Keratinocyte (primary cell): ENCODE measurements at regions not wholly inside any gene's neighbourhood (a gene's known extent, or its start where the extent isn't known, plus 50 kb on each side); places are given as distances from the start of the nearest gene placed in this dataset.
A peak's percentile ranks its signal among the peaks of the same experiment; 100 is the strongest.

Experiments used
- DNase-seq: peaks from one replicate; pipeline ENCODE4 v3.0.0-alpha.2; 2011; ENCODE audit warnings: low read depth, missing footprints, low spot score
- FAIRE-seq: peaks from 2 replicates; lab custom pipeline; 2011; peaks lifted over from hg19 to GRCh38; lab: Jason Lieb, UNC
- H2AFZ ChIP-seq: 2 replicates; pipeline ENCODE4 v1.6.0; 2012; ENCODE audit warnings: low read length, control low read depth, inconsistent platforms; ENCODE audit not compliant: control insufficient read depth
- H3K27ac ChIP-seq: 2 replicates; pipeline ENCODE4 v1.5.1; 2011; ENCODE audit warnings: low read length; ENCODE audit not compliant: control insufficient read depth, insufficient read depth
- H3K27me3 ChIP-seq: 3 replicates; pipeline ENCODE4 v1.6.0; 2011; ENCODE audit warnings: low read length; ENCODE audit not compliant: control insufficient read depth, insufficient read depth; ENCODE audit errors: extremely low read depth
- H3K36me3 ChIP-seq, 2 experiments: 2 replicates in 1 of 2; 3 replicates in 1 of 2; pipeline ENCODE4 v1.5.1; 2011; ENCODE audit warnings: low read length in 2 of 2, mild to moderate bottlenecking in 1 of 2; ENCODE audit not compliant: control insufficient read depth in 2 of 2, insufficient read depth in 2 of 2; ENCODE audit errors: extremely low read depth in 1 of 2
- H3K4me1 ChIP-seq: 3 replicates; pipeline ENCODE4 v1.5.1; 2011; ENCODE audit warnings: low read length; ENCODE audit not compliant: control insufficient read depth, insufficient read depth; ENCODE audit errors: extremely low read depth
- H3K4me2 ChIP-seq: 3 replicates; pipeline ENCODE4 v1.6.0; 2011; ENCODE audit warnings: low read depth, low read length; ENCODE audit not compliant: control insufficient read depth, insufficient read depth; ENCODE audit errors: extremely low read depth
- H3K4me3 ChIP-seq, 3 experiments: fragments of 200-600 bp in 1 of 3; sonication (generic) in 1 of 3; 2 replicates in 2 of 3; 3 replicates in 1 of 3; pipeline ENCODE4 v1.5.1; 2011 to 2016; ENCODE audit warnings: low read length in 3 of 3, mild to moderate bottlenecking in 3 of 3, control low read depth in 2 of 3, inconsistent platforms in 1 of 3, low read depth in 1 of 3, mixed read lengths in 1 of 3, mixed run types in 1 of 3, moderate library complexity in 1 of 3; ENCODE audit not compliant: control insufficient read depth in 2 of 3, insufficient read depth in 2 of 3; ENCODE audit errors: extremely low read depth in 1 of 3
- H3K79me2 ChIP-seq: 2 replicates; pipeline ENCODE4 v1.6.0; 2012; ENCODE audit warnings: low read length; ENCODE audit not compliant: control insufficient read depth, insufficient read depth
- H3K9ac ChIP-seq: 3 replicates; pipeline ENCODE4 v1.6.0; 2011; ENCODE audit warnings: low read length; ENCODE audit not compliant: control insufficient read depth, insufficient read depth; ENCODE audit errors: extremely low read depth
- H3K9me1 ChIP-seq: 3 replicates; pipeline ENCODE4 v1.6.0; 2011; ENCODE audit warnings: low read length; ENCODE audit not compliant: control insufficient read depth, insufficient read depth; ENCODE audit errors: extremely low read depth
- H3K9me3 ChIP-seq: 2 replicates; pipeline ENCODE4 v1.5.1; 2012; ENCODE audit warnings: low read depth, low read length; ENCODE audit not compliant: control insufficient read depth
- H4K20me1 ChIP-seq: 3 replicates; pipeline ENCODE4 v1.6.0; 2011; ENCODE audit warnings: low read length; ENCODE audit not compliant: control insufficient read depth, insufficient read depth; ENCODE audit errors: extremely low read depth
- EZH2 ChIP-seq: IDR thresholded peaks from one replicate; pipeline ENCODE4 v1.6.1; 2012; ENCODE audit warnings: inconsistent platforms, mild to moderate bottlenecking, low read length, moderate library complexity
- dilution Hi-C: fragments of 300-500 bp; cut with MboI; formaldehyde crosslinking; loops from one replicate; pipeline ENCODE4 v1.7.0; 2020; ENCODE audit warnings: low sequenced_read_pairs; ENCODE audit not compliant: extremely low pct_ligation_motif_present
- TF ChIP-seq, protein P1 (sequence below), 3 experiments: IDR thresholded peaks in 1 of 3; conservative IDR thresholded peaks in 1 of 3; optimal IDR thresholded peaks in 1 of 3; 2 replicates in 2 of 3; 3 replicates in 1 of 3; pipeline versions ENCODE3 to v1.5.1; 2011; ENCODE audit warnings: low read length in 3 of 3, mild to moderate bottlenecking in 3 of 3, moderate library complexity in 2 of 3, control low read depth in 1 of 3, inconsistent platforms in 1 of 3; ENCODE audit not compliant: insufficient read depth in 2 of 3; ENCODE audit errors: extremely low read depth in 1 of 3

DNA sequence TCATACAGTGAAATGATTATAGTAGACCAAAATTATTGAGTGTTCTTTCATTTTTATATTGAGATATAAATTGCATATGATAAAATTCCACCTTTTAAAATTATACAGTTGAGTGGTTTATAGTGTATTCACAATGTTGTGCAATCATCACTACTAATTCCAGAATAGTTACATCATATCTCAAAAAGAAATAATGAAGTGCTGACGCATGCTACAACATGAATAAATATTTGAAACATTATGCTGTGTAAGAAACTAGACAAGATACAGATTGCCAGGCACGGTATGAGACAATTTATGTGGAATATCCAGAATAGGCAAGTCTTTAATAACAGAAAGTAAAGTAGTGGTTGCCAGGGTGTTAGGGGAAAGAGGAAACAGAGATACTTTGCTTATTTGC lies 871.7 kb downstream of the FAM133A start:
- Histone ChIP-seq H3K9me3 (no peaks in the 10 kb centered on the region), H3K4me2 (no peak overlapping the region), H3K4me1 (peaks cover 3% of the 10 kb centered on the region), H2AFZ (peak overlapping the region; percentile 40), H3K27ac (peak overlapping the region; percentile 20), H3K27me3 (no peaks in the 10 kb centered on the region), H3K9ac (no peak overlapping the region), H3K9me1 (no peaks in the 10 kb centered on the region), H4K20me1 (no peaks in the 10 kb centered on the region), H3K4me3 (no peak overlapping the region), H3K36me3 (no peaks in the 10 kb centered on the region), H3K79me2 (no peaks in the 10 kb centered on the region)
- FAIRE-seq (no peak), DNase-seq (no peak)
- no peak for TF ChIP-seq EZH2
- TF ChIP-seq, protein P1, sequence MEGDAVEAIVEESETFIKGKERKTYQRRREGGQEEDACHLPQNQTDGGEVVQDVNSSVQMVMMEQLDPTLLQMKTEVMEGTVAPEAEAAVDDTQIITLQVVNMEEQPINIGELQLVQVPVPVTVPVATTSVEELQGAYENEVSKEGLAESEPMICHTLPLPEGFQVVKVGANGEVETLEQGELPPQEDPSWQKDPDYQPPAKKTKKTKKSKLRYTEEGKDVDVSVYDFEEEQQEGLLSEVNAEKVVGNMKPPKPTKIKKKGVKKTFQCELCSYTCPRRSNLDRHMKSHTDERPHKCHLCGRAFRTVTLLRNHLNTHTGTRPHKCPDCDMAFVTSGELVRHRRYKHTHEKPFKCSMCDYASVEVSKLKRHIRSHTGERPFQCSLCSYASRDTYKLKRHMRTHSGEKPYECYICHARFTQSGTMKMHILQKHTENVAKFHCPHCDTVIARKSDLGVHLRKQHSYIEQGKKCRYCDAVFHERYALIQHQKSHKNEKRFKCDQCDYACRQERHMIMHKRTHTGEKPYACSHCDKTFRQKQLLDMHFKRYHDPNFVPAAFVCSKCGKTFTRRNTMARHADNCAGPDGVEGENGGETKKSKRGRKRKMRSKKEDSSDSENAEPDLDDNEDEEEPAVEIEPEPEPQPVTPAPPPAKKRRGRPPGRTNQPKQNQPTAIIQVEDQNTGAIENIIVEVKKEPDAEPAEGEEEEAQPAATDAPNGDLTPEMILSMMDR (optimal IDR thresholded peaks at IDR 0.05 in 1 of 3, IDR thresholded peaks at IDR 0.05 in 1 of 3, conservative IDR thresholded peaks at IDR 0.05 in 1 of 3; ENCODE audit: extremely low read depth in 1 of 3, insufficient read depth in 2 of 3, low read length in 3 of 3), result no peak
- dilution Hi-C loops, result no loop called here

DNA sequence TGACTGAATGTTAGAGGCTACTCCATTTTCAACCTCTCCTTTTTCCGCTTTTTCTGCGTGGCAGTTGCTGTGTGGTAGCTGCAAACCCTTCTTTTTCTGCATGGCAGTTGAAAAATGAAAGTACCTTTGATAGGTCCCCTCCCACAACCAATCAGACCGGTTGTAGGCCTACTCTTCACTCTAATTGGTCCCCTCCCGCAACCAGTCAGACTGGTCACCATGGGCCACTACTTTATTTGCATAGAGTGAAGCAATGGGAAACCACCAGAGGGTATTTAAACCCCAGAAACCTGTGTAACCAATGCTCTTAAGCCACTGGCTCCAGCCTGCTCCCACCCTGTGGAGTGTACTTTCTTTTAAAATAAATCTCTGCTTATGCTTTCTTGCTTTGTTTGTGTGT lies 877.8 kb downstream of the FAM133A start:
- Histone ChIP-seq H3K4me3 (no peak overlapping the region), H3K79me2 (no peaks in the 10 kb centered on the region), H3K27me3 (no peaks in the 10 kb centered on the region), H3K27ac (no peak overlapping the region), H3K36me3 (no peaks in the 10 kb centered on the region), H2AFZ (no peak overlapping the region), H3K4me1 (no peaks in the 10 kb centered on the region), H3K4me2 (no peak overlapping the region), H3K9ac (no peak overlapping the region), H4K20me1 (no peaks in the 10 kb centered on the region), H3K9me1 (no peaks in the 10 kb centered on the region), H3K9me3 (no peaks in the 10 kb centered on the region)
- TF ChIP-seq EZH2, result no peak
- TF ChIP-seq, protein P1 (optimal IDR thresholded peaks at IDR 0.05 in 1 of 3, IDR thresholded peaks at IDR 0.05 in 1 of 3, conservative IDR thresholded peaks at IDR 0.05 in 1 of 3; ENCODE audit: extremely low read depth in 1 of 3, insufficient read depth in 2 of 3, low read length in 3 of 3), result no peak
- FAIRE-seq (no peak), DNase-seq (no peak)
- dilution Hi-C loops, result no loop called here
